ENCODE measurements at regions not wholly inside any gene's neighbourhood (a gene's known extent, or its start where the extent isn't known, plus 50 kb on each side); places are given as distances from the start of the nearest gene placed in this dataset.

- TF ChIP-seq SUZ12 (IDR thresholded peaks at IDR 0.05; ENCODE audit: extremely low read depth, insufficient read depth, insufficient read length) (no peak), ZNF274 (IDR thresholded peaks at IDR 0.05; ENCODE audit: low read depth, low read length) (no peak)
Observed at GRCh38 chr18:34386803-34387202, 162.1 kb upstream of the NOL4 start.
